ENCODE measurements at regions not wholly inside any gene's neighbourhood (a gene's known extent, or its start where the extent isn't known, plus 50 kb on each side); places are given as distances from the start of the nearest gene placed in this dataset.

GRCh38 chr2:6392966-6393365 lies 472.7 kb downstream of the CMPK2 start:
- TF ChIP-seq CTCF (IDR thresholded peaks at IDR 0.05), result no peak

- TF ChIP-seq CTCF (IDR thresholded peaks at IDR 0.05), result no peak
Observed at GRCh38 chr2:6393819-6394218, 471.9 kb downstream of the CMPK2 start.

- TF ChIP-seq CTCF (IDR thresholded peaks at IDR 0.05), result no peak
Observed at GRCh38 chr2:6394276-6394675, 471.4 kb downstream of the CMPK2 start.

GRCh38 chr2:6398421-6398820 lies 467.3 kb downstream of the CMPK2 start:
- TF ChIP-seq CTCF (IDR thresholded peaks at IDR 0.05), result no peak

- no peak for TF ChIP-seq CTCF (IDR thresholded peaks at IDR 0.05)
Observed at GRCh38 chr2:6401301-6401700, 464.4 kb downstream of the CMPK2 start.

GRCh38 chr2:6408057-6408456 lies 457.6 kb downstream of the CMPK2 start:
- TF ChIP-seq CTCF (IDR thresholded peaks at IDR 0.05), result no peak

- no peak for TF ChIP-seq CTCF (IDR thresholded peaks at IDR 0.05)
Observed at GRCh38 chr2:6410313-6410712, 455.4 kb downstream of the CMPK2 start.

- TF ChIP-seq CTCF (IDR thresholded peaks at IDR 0.05), result no peak
Observed at GRCh38 chr2:6412533-6413091, 453.1 kb downstream of the CMPK2 start.

Data from LNCAP (cell line).